K562 (cell line): ENCODE measurements at regions not wholly inside any gene's neighbourhood (a gene's known extent, or its start where the extent isn't known, plus 50 kb on each side); places are given as distances from the start of the nearest gene placed in this dataset.

Source experiments
- ATAC-seq: fragments of 200-7000 bp; cut with Tn5 transposase; 3 replicates; pipeline ENCODE4 v1.9.1; 2020; ENCODE audit warnings: moderate library complexity
- BruUV-seq: library from RNA; stranded (reverse); fragments of 400-500 nt; replicated peaks from 2 replicates; lab custom pipeline; 2021; lab: Mats Ljungman, UMichigan
- CTCF ChIA-PET: fragments of 300-600 bp; formaldehyde crosslinking; extraction: SDS; loops from one replicate; lab custom pipeline; 2021; ENCODE audit warnings: low intra/inter-chr PET ratio; lab: Yijun Ruan, JAX
- POLR2A ChIA-PET: fragments of 300-600, 350-650 bp; sonication (Branson Sonifier 250); formaldehyde crosslinking; extraction: SDS; loops from one replicate; lab custom pipeline; 2021; ENCODE audit warnings: antibody characterized with exemption, inconsistent platforms; lab: Yijun Ruan, JAX
- DNase-seq, 4 experiments: peaks; one replicate each; pipeline versions ENCODE4 v3.0.0 to v3.0.0-alpha.2; 2011 to 2018; ENCODE audit warnings: low spot score in 3 of 4, mixed read lengths in 3 of 4; ENCODE audit errors: extremely low read depth in 1 of 4
- FAIRE-seq: peaks from 2 replicates; lab custom pipeline; 2011; peaks lifted over from hg19 to GRCh38; lab: Jason Lieb, UNC
- H2AFZ ChIP-seq: 2 replicates; pipeline ENCODE4 v1.6.0; 2011; ENCODE audit warnings: low read depth, low read length, control low read depth, inconsistent platforms
- H3K27ac ChIP-seq: fragments of 200-600 bp; 3 replicates; pipeline ENCODE4 v1.8.0; 2011; ENCODE audit warnings: low read depth, mild to moderate bottlenecking, control low read depth, inconsistent platforms, low read length, moderate library complexity, mixed read lengths; ENCODE audit errors: extremely low read depth
- H3K27me3 ChIP-seq, 2 experiments: fragments of 300-600 bp in 1 of 2; 2 replicates in 1 of 2; 3 replicates in 1 of 2; pipeline versions ENCODE4 v1.6.0 to v1.8.0; 2011; ENCODE audit warnings: inconsistent platforms in 2 of 2, low read length in 2 of 2, mild to moderate bottlenecking in 1 of 2, mixed read lengths in 1 of 2, moderate library complexity in 1 of 2; ENCODE audit not compliant: control insufficient read depth in 2 of 2, insufficient read depth in 2 of 2
- H3K36me3 ChIP-seq: fragments of 300-600 bp; 3 replicates; pipeline ENCODE4 v1.8.0; 2011; ENCODE audit warnings: mild to moderate bottlenecking, low read length, inconsistent platforms; ENCODE audit not compliant: control insufficient read depth, insufficient read depth
- H3K4me1 ChIP-seq, 2 experiments: fragments of 200-600 bp in 1 of 2; replicated peaks in 1 of 2; 2 replicates in 1 of 2; 3 replicates in 1 of 2; pipeline versions ENCODE4 v1.5.1 to v1.8.0; 2011; ENCODE audit warnings: inconsistent platforms in 2 of 2, low read length in 2 of 2, mild to moderate bottlenecking in 1 of 2, mixed read lengths in 1 of 2, moderate library complexity in 1 of 2; ENCODE audit not compliant: control insufficient read depth in 2 of 2, insufficient read depth in 2 of 2
- H3K4me2 ChIP-seq: 2 replicates; pipeline ENCODE4 v1.6.1; 2011; ENCODE audit warnings: low read length, control low read depth, inconsistent platforms, mixed read lengths; ENCODE audit not compliant: insufficient read depth
- H3K4me3 ChIP-seq: fragments of 200-600 bp; sonication (generic), shearing (Covaris generic); 2 replicates; pipeline ENCODE4 v1.5.1; 2016; ENCODE audit warnings: control low read depth, inconsistent platforms
- H3K79me2 ChIP-seq: fragments of 200-600 bp; 3 replicates; pipeline ENCODE4 v1.8.0; 2011; ENCODE audit warnings: low read length, inconsistent platforms; ENCODE audit not compliant: control insufficient read depth, insufficient read depth
- H3K9ac ChIP-seq, 2 experiments: 2 replicates each; pipeline versions ENCODE4 v1.6.0 to v1.6.1; 2011; ENCODE audit warnings: low read depth in 2 of 2, low read length in 2 of 2, control low read depth in 1 of 2, inconsistent platforms in 1 of 2, mild to moderate bottlenecking in 1 of 2, mixed read lengths in 1 of 2; ENCODE audit not compliant: insufficient read depth in 1 of 2
- H3K9me1 ChIP-seq: one replicate; pipeline ENCODE4 v1.6.0; 2011; ENCODE audit warnings: inconsistent platforms, mild to moderate bottlenecking, low read length, moderate library complexity; ENCODE audit not compliant: control insufficient read depth, insufficient read depth
- H3K9me3 ChIP-seq: replicated peaks from 2 replicates; pipeline ENCODE4 v1.5.1; 2011; ENCODE audit warnings: low read depth, low read length, inconsistent platforms; ENCODE audit not compliant: control insufficient read depth, insufficient read depth
- H4K20me1 ChIP-seq: replicated peaks from 2 replicates; pipeline ENCODE4 v1.6.1; 2011; ENCODE audit warnings: low read length, inconsistent platforms, mixed read lengths; ENCODE audit not compliant: control insufficient read depth, insufficient read depth
- CBFB ChIP-seq: sonication (generic); formaldehyde crosslinking; IDR thresholded peaks from 2 replicates; pipeline ENCODE4 v1.4.0; 2020; ENCODE audit warnings: mild to moderate bottlenecking, missing genetic modification reagents
- SRSF1 ChIP-seq: fragments of 200-400 bp; formaldehyde crosslinking; IDR thresholded peaks from 2 replicates; pipeline ENCODE4 v1.6.1; 2017; ENCODE audit warnings: mild to moderate bottlenecking, low read depth, low read length, moderate library complexity
- XRCC4 ChIP-seq: IDR thresholded peaks from one replicate; pipeline ENCODE4 v1.6.1; 2011; ENCODE audit not compliant: insufficient read depth, insufficient read length; ENCODE audit errors: extremely low read depth
- WGBS: fragments of 100-300 bp; shearing (Covaris generic); methylation state at CpG from one replicate; pipeline ENCODE4 v1.1.6; 2016; ENCODE audit warnings: low coverage, mixed read lengths; ENCODE audit not compliant: insufficient coverage; ENCODE audit errors: missing lambda C conversion rate; 5-methylcytosine and 5-hydroxymethylcytosine counted together
- in situ Hi-C: fragments of 300-500 bp; cut with MboI; formaldehyde crosslinking; loops from 4 replicates; pipeline ENCODE4 v1.15.0; 2018; ENCODE audit warnings: inconsistent platforms, mixed read lengths
- intact Hi-C: fragments of 100-400 bp; cut with micrococcal nuclease; formaldehyde crosslinking; loops from 2 replicates; pipeline ENCODE4 v1.14.2; 2022
- TF ChIP-seq, protein P1 (sequence below): fragments of 250-450 bp; sonication (Bioruptor Pico); IDR thresholded peaks from 2 replicates; pipeline ENCODE4 v1.5.0; 2022; ENCODE audit warnings: mild to moderate bottlenecking

DNA sequence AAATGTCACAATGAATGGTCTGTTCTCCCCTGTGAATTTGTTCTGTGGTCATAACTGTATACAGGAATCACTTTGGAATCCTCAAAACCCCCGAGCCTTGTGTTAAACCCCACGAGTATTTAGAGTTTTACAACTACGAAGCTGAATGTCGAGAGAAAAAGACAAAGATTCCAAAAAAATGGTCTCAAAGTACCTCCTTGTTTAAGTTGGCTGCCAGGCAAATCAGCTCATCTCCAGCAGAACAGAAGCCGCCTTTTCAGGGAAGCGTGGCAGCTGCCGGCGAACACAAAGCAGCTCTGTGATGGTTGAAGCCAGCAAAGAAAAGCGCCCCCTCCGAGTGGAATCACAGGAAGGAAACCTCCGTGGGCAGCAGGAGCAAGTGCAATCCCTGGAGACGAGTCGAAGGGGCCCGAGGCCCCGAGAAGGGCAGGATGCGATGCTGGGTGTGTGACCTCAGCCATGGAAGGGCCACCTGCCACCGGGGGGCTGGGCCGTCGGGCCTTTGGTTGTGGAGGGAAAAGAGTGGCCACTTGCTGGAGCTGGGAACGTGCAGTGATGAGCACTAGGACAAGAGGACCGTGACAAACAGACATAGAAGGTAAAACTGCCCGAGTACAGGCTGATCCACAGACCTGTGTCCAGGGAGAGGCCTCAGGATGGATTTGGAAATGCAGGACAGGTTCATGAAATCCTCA is 706.4 kb downstream of the SEMA5A start:
- Histone ChIP-seq H3K9me3 (peaks cover 1% of the 10 kb centered on the region; the same call in 1 of the 2 replicates), H3K4me2 (no peak overlapping the region), H3K4me1 (peaks cover 0 to 4% of the 10 kb centered on the region in 2 experiments; a peak in 2 of 5 replicates), H4K20me1 (no peaks in the 10 kb centered on the region), H3K27ac (no peak overlapping the region), H3K9ac (no peak overlapping the region), H3K9me1 (no peaks in the 10 kb centered on the region), H3K79me2 (no peaks in the 10 kb centered on the region), H3K36me3 (no peaks in the 10 kb centered on the region), H3K4me3 (no peak overlapping the region), H3K27me3 (no peaks in the 10 kb centered on the region), H2AFZ (no peak overlapping the region)
- CTCF ChIA-PET: no interaction called here
- in situ Hi-C loops (no loop called here), intact Hi-C loops (no loop called here)
- POLR2A ChIA-PET: no interaction called here
- no peak for FAIRE-seq
- ATAC-seq: no peak
- DNase-seq: no peak
- TF ChIP-seq, protein P1, sequence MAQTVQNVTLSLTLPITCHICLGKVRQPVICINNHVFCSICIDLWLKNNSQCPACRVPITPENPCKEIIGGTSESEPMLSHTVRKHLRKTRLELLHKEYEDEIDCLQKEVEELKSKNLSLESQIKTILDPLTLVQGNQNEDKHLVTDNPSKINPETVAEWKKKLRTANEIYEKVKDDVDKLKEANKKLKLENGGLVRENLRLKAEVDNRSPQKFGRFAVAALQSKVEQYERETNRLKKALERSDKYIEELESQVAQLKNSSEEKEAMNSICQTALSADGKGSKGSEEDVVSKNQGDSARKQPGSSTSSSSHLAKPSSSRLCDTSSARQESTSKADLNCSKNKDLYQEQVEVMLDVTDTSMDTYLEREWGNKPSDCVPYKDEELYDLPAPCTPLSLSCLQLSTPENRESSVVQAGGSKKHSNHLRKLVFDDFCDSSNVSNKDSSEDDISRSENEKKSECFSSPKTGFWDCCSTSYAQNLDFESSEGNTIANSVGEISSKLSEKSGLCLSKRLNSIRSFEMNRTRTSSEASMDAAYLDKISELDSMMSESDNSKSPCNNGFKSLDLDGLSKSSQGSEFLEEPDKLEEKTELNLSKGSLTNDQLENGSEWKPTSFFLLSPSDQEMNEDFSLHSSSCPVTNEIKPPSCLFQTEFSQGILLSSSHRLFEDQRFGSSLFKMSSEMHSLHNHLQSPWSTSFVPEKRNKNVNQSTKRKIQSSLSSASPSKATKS (CRISPR knock-in tag): no peak
- TF ChIP-seq SRSF1 (no peak), XRCC4 (no peak), CBFB (CRISPR knock-in tag) (no peak)
- 1% methylated on average over 22 of the region's 22 CpGs for WGBS
- BruUV-seq: no TSS peak
